Breast epithelium (tissue), 3 donors: ENCODE measurements at regions not wholly inside any gene's neighbourhood (a gene's known extent, or its start where the extent isn't known, plus 50 kb on each side); places are given as distances from the start of the nearest gene placed in this dataset.

Experiments
- CTCF ChIP-seq, 3 donors: fragments of 450-650 bp; IDR thresholded peaks; one replicate each; pipeline ENCODE4 v1.5.1; 2016 to 2017; ENCODE audit warnings: antibody characterized with exemption in 3 of 3, mild to moderate bottlenecking in 3 of 3, moderate library complexity in 3 of 3
- POLR2A ChIP-seq: fragments of 450-650 bp; IDR thresholded peaks from one replicate; pipeline ENCODE4 v1.6.1; 2016; ENCODE audit warnings: antibody characterized with exemption, mild to moderate bottlenecking, moderate library complexity

GRCh38 chr5:42896523-42896922 is 84.8 kb upstream of the SELENOP start:
- TF ChIP-seq CTCF (IDR thresholded peaks at IDR 0.05) (no peak), POLR2A (no peak)
